Stimulated activated CD4-positive, alpha-beta T cell treated with anti-CD3 and anti-CD28 coated beads, Interleukin-4, amount 100 ng/mL, for 1 hour (primary cell): ENCODE measurements at regions not wholly inside any gene's neighbourhood (a gene's known extent, or its start where the extent isn't known, plus 50 kb on each side); places are given as distances from the start of the nearest gene placed in this dataset.
"Not testable (repeated sequence)": the region's sequence is repeated elsewhere in the genome, so short reads cannot be mapped to it uniquely, and the experiment has no call there.

Experiments
- DNase-seq: peaks from one replicate; pipeline ENCODE4 v3.0.0-alpha.2; 2020

DNA sequence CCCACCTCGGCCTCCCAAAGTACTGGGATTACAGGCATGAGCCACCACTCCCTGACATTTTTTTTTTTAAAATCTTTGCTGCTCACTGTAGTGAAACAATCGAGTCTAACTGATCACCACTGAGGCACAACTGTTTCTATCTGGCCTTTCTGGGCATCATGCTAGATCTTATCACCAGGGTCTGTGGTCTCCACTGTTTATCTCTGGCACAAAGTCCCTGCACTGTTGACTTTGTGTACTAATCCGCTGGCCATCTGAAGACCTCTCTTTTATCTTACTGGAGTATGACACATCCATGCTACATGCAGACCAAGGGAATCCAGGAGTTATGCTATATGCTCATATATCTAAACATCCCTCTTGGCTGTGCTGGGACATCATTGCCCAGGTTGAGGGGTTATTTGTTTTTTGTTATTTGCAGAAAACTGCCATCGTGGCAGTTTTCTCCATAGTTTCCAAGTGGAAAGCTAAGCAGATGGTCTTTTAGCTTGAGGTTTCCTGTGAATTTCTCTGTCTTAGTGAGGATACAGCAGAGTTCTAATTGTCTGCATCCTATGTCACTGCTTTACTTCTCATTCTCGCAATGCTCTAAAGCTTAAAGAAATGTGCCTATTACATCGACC lies 456.9 kb downstream of the CCER1 start:
- no peak for DNase-seq

- DNase-seq, result no peak
Measured at GRCh38 chr12:90490355-90490754, 464.6 kb downstream of the CCER1 start.

- no peak for DNase-seq
Measured at GRCh38 chr12:90489141-90489540, 465.8 kb downstream of the CCER1 start.

DNA sequence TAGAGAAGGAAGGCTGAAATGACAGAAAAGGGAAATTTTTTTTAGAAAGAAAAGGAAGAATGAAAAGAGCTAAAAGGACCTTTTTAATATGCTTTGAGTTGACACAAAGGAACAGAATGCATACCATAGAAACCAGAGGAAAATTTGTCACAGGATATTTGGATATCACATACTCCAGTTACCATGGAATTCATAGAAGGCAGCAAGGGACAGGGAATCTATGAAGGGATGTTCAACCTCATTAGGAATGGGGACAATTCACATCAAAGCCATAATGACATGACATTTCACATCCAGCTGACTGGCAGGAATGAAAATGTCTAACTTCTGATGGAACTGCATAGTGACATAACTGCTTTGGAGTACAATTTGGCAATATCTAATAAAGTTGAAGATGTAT lies 469.4 kb downstream of the CCER1 start:
- no peak for DNase-seq

DNA sequence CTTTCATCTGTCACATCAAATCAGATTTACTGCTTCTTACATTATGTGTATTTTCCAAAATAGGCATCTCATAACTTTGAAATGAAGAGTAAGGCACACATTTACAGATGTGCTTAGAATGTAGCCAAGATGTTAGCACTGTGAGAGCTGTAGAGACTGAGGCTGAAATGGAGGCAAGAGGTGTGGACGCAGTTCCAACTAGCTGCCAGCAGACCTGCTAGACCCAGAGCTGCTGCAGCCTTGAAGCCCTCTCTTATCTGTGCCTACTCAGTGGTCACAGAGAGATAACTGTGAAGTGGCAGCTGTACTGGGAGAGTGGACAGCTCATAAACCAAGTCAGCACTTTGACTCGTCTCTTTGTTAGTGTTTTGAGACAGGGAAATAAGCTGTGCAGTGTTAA lies 470.9 kb downstream of the CCER1 start:
- DNase-seq, result no peak

DNA sequence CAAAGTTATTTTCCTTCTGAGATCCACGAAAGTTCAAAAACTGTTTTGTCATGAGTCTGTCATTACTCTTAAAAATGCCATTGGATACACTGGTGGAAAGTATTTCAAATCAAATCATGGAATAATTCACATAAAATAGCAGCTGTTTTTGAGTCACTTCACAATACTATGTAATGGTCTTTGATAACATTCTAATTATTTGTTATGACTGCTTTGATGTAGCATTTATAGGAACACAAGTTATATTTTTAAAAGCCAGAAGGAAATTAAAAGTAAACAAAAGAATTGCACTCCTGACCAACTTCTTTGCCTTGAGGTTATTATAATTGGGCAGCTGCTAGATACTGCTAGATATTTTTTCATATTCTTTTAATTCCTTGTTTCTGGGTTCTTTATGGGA lies 473.2 kb downstream of the CCER1 start:
- no peak for DNase-seq

DNA sequence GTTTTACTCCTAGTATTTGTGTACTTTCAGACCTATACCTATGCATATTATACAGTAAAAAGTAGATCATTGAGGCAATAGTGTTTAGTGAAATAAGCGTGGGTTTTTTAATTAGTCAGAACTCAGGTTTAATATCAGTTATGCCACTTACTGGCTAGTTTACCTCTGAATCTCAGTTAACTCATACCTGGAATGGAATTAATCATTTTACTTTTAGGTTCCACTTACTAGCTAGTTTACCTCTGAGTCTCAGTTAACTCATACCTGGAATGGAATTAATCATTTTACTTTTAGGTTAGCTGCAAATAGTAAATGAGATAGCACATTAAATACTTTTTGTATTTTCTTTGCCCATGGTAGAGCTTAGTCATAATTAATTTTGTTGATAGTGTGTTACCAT lies 475.7 kb downstream of the CCER1 start:
- no peak for DNase-seq

- DNase-seq, result no peak
Measured at GRCh38 chr12:90473831-90474230, 481.1 kb downstream of the CCER1 start.

GRCh38 chr12:90460681-90461080 lies 494.3 kb downstream of the CCER1 start:
- DNase-seq, result no peak

- no peak for DNase-seq
Measured at GRCh38 chr12:90456248-90456647, 498.7 kb downstream of the CCER1 start.

GRCh38 chr12:90455756-90456155 lies 499.2 kb downstream of the CCER1 start:
- no peak for DNase-seq

- DNase-seq, result no peak
Measured at GRCh38 chr12:90449611-90450010, 505.4 kb downstream of the CCER1 start.

DNA sequence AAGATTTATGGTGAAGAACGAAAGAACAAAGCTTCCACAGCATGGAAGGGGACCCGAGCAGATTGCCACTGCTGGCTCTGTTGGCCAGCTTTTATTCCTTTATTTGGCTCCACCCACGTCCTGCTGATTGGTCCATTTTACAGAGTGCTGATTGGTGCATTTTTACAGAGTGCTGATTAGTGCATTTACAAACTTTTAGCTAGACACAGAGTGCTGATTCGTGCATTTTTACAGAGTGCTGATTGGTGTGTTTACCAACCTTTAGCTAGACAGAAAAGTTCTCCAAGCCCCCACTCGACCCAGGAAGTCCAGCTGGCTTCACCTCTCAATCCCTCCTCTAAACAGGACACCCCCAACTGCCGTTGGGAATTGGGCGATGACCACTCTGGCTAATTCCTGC lies 511.5 kb downstream of the CCER1 start:
- not testable (repeated sequence) for DNase-seq

GRCh38 chr12:90441431-90441830 lies 513.5 kb downstream of the CCER1 start:
- no peak for DNase-seq

DNA sequence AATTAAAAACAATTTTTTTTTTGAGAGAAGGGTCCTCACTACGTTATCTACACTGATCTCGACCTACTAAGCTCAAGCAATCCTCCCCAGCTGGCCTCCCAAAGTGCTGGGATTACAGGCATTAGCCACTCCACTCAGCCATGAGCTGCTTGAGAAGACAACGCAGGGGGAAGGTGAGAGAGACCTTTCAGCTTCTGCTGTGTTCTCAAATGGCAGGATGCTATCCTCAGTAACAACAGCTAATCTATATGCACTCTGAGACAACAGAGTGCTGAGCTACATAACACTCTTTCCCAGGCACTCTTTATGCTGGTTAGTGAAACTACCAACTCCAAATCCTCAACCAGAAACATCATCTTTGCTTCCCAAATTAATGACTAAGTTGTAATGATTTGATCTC lies 526.1 kb downstream of the CCER1 start:
- DNase-seq, result no peak

GRCh38 chr12:90428465-90428864 lies 526.5 kb downstream of the CCER1 start:
- DNase-seq, result no peak

GRCh38 chr12:90423965-90424364 lies 531.0 kb downstream of the CCER1 start:
- DNase-seq, result no peak

DNA sequence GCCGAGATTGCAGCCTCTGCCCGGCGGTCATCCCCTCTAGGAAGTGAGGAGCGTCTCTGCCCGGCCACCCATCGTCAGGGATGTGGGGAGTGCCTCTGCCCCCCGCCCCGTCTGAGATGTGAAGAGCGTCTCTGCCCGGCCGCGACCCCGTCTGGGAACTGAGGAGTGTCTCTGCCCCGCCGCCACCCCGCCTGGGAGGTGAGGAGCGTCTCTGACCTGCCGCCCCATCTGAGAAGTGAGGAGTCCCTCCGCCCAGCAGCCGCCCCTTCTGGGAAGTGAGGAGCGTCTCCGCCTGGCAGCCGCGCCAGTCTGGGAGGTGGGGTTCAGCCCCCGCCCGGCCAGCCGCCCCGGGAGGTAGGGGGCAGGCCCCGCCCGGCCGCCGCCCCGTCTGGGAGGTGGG lies 544.0 kb downstream of the CCER1 start:
- no peak for DNase-seq

- no peak for DNase-seq
Measured at GRCh38 chr12:90407841-90408240, 547.1 kb downstream of the CCER1 start.

DNA sequence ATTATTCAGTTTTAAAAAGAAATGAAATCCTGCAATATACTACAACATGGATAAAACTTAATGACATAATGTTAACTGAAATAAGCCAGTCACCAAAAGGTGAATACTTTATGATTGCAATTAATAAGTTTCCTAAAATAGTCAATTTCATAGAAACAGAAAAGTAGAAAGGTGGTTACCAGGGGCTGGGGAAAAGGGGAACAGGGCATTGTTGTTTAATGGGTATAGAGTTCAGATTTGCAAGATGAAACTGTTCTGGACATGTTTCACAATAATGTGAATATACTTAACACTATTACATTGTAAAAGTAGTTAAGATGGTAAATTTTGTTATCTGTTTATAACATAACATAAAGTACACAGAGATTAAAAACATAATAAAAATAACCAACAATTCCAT lies 550.9 kb downstream of the CCER1 start:
- no peak for DNase-seq

- DNase-seq, result no peak
Measured at GRCh38 chr12:90401185-90401584, 553.8 kb downstream of the CCER1 start.

DNA sequence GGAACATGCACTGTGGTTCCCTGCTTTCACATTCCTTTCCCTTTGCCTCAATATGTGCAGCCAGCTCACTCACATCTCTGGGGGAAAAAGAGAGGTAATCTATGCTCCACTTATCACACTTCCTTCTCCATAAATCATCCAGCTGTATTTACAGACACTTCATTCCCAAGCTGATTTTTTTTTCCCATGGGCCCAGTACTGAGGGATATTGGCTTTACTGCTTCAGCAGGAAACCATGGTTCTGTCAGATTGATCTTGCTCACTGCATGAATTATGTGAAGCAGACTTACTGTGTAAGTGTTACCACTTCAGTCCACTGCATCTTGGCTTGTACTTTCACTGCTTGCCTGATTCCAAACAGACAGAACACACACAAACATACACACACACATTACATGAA lies 555.6 kb downstream of the CCER1 start:
- DNase-seq, result no peak

DNA sequence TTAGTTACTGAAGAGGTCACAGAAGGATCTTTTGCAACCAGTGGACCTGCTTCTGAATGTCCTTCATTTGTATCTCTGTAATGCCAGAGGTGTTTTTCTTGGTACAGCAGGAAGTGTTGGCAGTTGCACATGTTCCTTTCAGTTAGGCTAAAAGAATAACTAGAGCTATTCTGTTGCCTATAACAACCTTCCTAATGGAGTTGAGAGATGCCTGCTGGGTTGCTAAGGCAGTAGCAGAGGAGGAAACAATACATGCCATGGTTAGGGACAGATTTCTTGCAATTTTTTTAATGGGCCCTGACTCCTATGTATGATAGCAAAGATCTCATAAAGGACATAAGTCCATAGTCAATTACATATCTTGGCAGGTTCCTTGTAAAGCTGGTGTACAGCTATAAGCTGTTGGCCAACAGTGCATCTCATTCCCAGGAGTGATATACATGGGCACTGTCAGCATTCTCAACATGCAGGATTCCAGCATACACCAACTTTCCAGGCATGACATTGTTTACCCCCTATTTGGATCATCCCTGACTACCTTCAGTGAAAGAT lies 556.6 kb downstream of the CCER1 start:
- DNase-seq, result no peak

DNA sequence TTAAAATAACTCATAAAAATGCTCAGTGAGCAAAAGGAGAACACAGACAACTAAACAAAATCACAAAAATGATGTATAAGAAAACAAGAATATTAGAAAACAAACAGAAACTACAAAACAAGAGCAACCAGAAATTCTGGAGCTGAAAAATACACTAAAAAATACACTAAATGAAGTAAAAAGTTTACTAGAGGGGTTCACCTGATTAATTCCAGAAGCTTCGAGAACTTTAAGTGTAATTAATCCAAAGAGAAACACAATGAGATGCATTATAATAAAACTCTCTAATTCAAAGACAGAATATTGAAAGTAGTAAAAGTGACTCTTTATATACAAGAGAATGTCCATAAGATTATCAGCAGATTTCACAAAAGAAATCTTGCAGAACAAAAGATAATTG lies 558.4 kb downstream of the CCER1 start:
- DNase-seq, result no peak

DNA sequence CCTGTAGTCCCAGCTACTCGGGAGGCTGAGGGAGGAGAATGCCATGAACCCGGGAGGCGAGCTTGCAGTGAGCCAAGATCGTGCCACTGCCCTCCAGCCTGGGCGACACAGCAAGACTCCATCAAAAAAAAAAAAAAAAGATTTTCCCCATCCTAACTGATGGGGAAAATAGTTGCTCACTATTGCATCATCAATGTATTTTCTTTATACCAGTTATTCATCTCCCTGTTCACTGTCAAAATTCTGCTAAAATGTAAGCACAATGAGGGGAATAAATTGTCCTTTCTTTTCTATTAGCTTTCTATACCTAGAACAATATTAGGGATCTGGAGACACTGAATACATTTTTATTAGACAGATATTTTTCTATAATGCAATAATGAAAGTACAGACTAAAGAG lies 561.3 kb downstream of the CCER1 start:
- DNase-seq, result no peak
